ENCODE measurements at regions not wholly inside any gene's neighbourhood (a gene's known extent, or its start where the extent isn't known, plus 50 kb on each side); places are given as distances from the start of the nearest gene placed in this dataset.

GRCh38 chr2:94955702-94956101, 69.8 kb upstream of the MAL start:
- TF ChIP-seq CTCF (IDR thresholded peaks at IDR 0.05; ENCODE audit: insufficient read depth, low read depth, low read length), result no peak
- no peak for TF ChIP-seq EZH2 (IDR thresholded peaks at IDR 0.05; ENCODE audit: insufficient read depth, low read length)
